SK-N-MC (cell line): ENCODE measurements at regions not wholly inside any gene's neighbourhood (a gene's known extent, or its start where the extent isn't known, plus 50 kb on each side); places are given as distances from the start of the nearest gene placed in this dataset.

Source experiments
- FOXP2 ChIP-seq: optimal IDR thresholded peaks from 2 replicates; pipeline ENCODE3; 2011; ENCODE audit warnings: mild to moderate bottlenecking, moderate library complexity; ENCODE audit not compliant: insufficient read depth; ENCODE audit errors: extremely low read length, control extremely low read depth
- POLR2AphosphoS5 ChIP-seq: IDR thresholded peaks from 2 replicates; pipeline ENCODE4 v1.6.1; 2012; ENCODE audit warnings: mild to moderate bottlenecking, low read depth, low read length, borderline replicate concordance

GRCh38 chr1:58884706-58885661, 101.1 kb upstream of the JUN start:
- TF ChIP-seq FOXP2 (no peak), POLR2AphosphoS5 (no peak)
